IMR-90 (cell line): ENCODE measurements at regions not wholly inside any gene's neighbourhood (a gene's known extent, or its start where the extent isn't known, plus 50 kb on each side); places are given as distances from the start of the nearest gene placed in this dataset.

Source experiments
- ATAC-seq: fragments of 200-7000 bp; cut with Tn5 transposase; 2 replicates; pipeline ENCODE4 v1.9.1; 2020; ENCODE audit warnings: low read depth, mild to moderate bottlenecking, moderate library complexity
- BruUV-seq: library from RNA; stranded (reverse); fragments of 400-500 nt; replicated peaks from 2 replicates; lab custom pipeline; 2021; lab: Mats Ljungman, UMichigan
- CTCF ChIA-PET: fragments of 300-600 bp; formaldehyde crosslinking; extraction: SDS; loops from one replicate; lab custom pipeline; 2021; ENCODE audit warnings: antibody characterized with exemption; lab: Yijun Ruan, JAX
- POLR2A ChIA-PET: fragments of 300-600 bp; sonication (Branson Sonifier 250); formaldehyde crosslinking; loops from one replicate; lab custom pipeline; 2022; ENCODE audit warnings: antibody characterized with exemption; ENCODE audit not compliant: unreplicated experiment; lab: Charles Lee
- DNase-seq: peaks from one replicate; pipeline ENCODE4 v3.0.0; 2013
- H2AFZ ChIP-seq: replicated peaks from 2 replicates; pipeline ENCODE3; 2013; ENCODE audit warnings: low read length, mild to moderate bottlenecking; ENCODE audit not compliant: poor library complexity
- H2AK5ac ChIP-seq: 2 replicates; pipeline ENCODE4 v1.6.1; 2013; ENCODE audit warnings: low read depth, low read length, inconsistent platforms
- H2AK9ac ChIP-seq: replicated peaks from 2 replicates; pipeline ENCODE3; 2013; ENCODE audit warnings: mild to moderate bottlenecking, low read depth, low read length, moderate library complexity; ENCODE audit not compliant: poor library complexity
- H2BK120ac ChIP-seq: 2 replicates; pipeline ENCODE4 v1.6.1; 2013; ENCODE audit warnings: low read depth, low read length, inconsistent platforms
- H2BK15ac ChIP-seq: 3 replicates; pipeline ENCODE4 v1.6.1; 2013; ENCODE audit warnings: low read depth, low read length, inconsistent platforms
- H2BK20ac ChIP-seq: 2 replicates; pipeline ENCODE4 v1.6.1; 2013; ENCODE audit warnings: low read depth, mild to moderate bottlenecking, inconsistent platforms, low read length, moderate library complexity
- H2BK5ac ChIP-seq: 2 replicates; pipeline ENCODE4 v1.6.1; 2013; ENCODE audit warnings: mild to moderate bottlenecking, low read depth, low read length, inconsistent platforms; ENCODE audit not compliant: poor library complexity, severe bottlenecking
- H3K14ac ChIP-seq: replicated peaks from 2 replicates; pipeline ENCODE4 v1.6.1; 2013; ENCODE audit warnings: low read depth, low read length, inconsistent platforms
- H3K18ac ChIP-seq: 2 replicates; pipeline ENCODE4 v1.6.1; 2013; ENCODE audit warnings: low read depth, low read length, control low read depth
- H3K23ac ChIP-seq: 2 replicates; pipeline ENCODE4 v1.6.1; 2013; ENCODE audit warnings: low read depth, low read length, inconsistent platforms
- H3K27ac ChIP-seq: 2 replicates; pipeline ENCODE4 v1.5.1; 2013; ENCODE audit warnings: mild to moderate bottlenecking, control low read depth, low read length; ENCODE audit not compliant: insufficient read depth
- H3K27me3 ChIP-seq: 2 replicates; pipeline ENCODE4 v1.6.1; 2013; ENCODE audit warnings: low read length; ENCODE audit not compliant: control insufficient read depth, insufficient read depth
- H3K36me3 ChIP-seq: 2 replicates; pipeline ENCODE4 v1.6.1; 2013; ENCODE audit warnings: low read length, mixed read lengths; ENCODE audit not compliant: control insufficient read depth, insufficient read depth
- H3K4ac ChIP-seq: 2 replicates; pipeline ENCODE4 v1.6.1; 2013; ENCODE audit warnings: low read depth, low read length, inconsistent platforms
- H3K4me1 ChIP-seq: 2 replicates; pipeline ENCODE4 v1.6.1; 2013; ENCODE audit warnings: low read length, mixed read lengths; ENCODE audit not compliant: control insufficient read depth, insufficient read depth
- H3K4me2 ChIP-seq: 2 replicates; pipeline ENCODE4 v1.6.1; 2013; ENCODE audit warnings: low read depth, mild to moderate bottlenecking, control low read depth, low read length, moderate library complexity
- H3K4me3 ChIP-seq: 2 replicates; pipeline ENCODE4 v1.5.1; 2013; ENCODE audit warnings: low read depth, mild to moderate bottlenecking, control low read depth, low read length, moderate library complexity; ENCODE audit not compliant: insufficient read depth
- H3K56ac ChIP-seq: 2 replicates; pipeline ENCODE4 v1.6.1; 2013; ENCODE audit warnings: low read length, inconsistent platforms; ENCODE audit not compliant: insufficient read depth; ENCODE audit errors: extremely low read depth
- H3K79me1 ChIP-seq, 2 experiments: 2 replicates each; pipeline ENCODE4 v1.6.1; 2013; ENCODE audit warnings: low read length in 2 of 2, inconsistent platforms in 1 of 2, low read depth in 1 of 2
- H3K9ac ChIP-seq: 2 replicates; pipeline ENCODE4 v1.6.1; 2013; ENCODE audit warnings: low read depth, low read length, control low read depth
- H3K9me1 ChIP-seq: 2 replicates; pipeline ENCODE4 v1.6.1; 2013; ENCODE audit warnings: low read length, inconsistent platforms; ENCODE audit not compliant: insufficient read depth
- H3K9me3 ChIP-seq: 2 replicates; pipeline ENCODE4 v1.6.1; 2013; ENCODE audit warnings: low read length; ENCODE audit not compliant: control insufficient read depth, insufficient read depth
- H4K20me1 ChIP-seq: 2 replicates; pipeline ENCODE4 v1.6.1; 2013; ENCODE audit warnings: low read length, inconsistent platforms; ENCODE audit not compliant: insufficient read depth
- H4K5ac ChIP-seq: 2 replicates; pipeline ENCODE4 v1.6.1; 2013; ENCODE audit warnings: mild to moderate bottlenecking, low read depth, low read length, control low read depth
- H4K8ac ChIP-seq, 2 experiments: 2 replicates each; pipeline ENCODE4 v1.6.1; 2013; ENCODE audit warnings: low read depth in 2 of 2, low read length in 2 of 2, control low read depth in 1 of 2, inconsistent platforms in 1 of 2
- H4K91ac ChIP-seq: 2 replicates; pipeline ENCODE4 v1.6.1; 2013; ENCODE audit warnings: low read depth, low read length, inconsistent platforms; ENCODE audit not compliant: insufficient read depth
- CHD1 ChIP-seq: IDR thresholded peaks from 2 replicates; pipeline ENCODE4 v1.6.1; 2012; ENCODE audit warnings: low read depth, low read length, improper control_type of control experiment
- ELK1 ChIP-seq: fragments of 150-350 bp; IDR thresholded peaks from 2 replicates; pipeline ENCODE4 v1.6.1; 2016; ENCODE audit warnings: low read depth, mild to moderate bottlenecking, low read length, moderate library complexity, borderline replicate concordance
- MAFK ChIP-seq: IDR thresholded peaks from 2 replicates; pipeline ENCODE4 v1.6.1; 2012; ENCODE audit warnings: low read depth, low read length, improper control_type of control experiment
- MAZ ChIP-seq: IDR thresholded peaks from 2 replicates; pipeline ENCODE4 v1.6.1; 2012; ENCODE audit warnings: low read depth, mild to moderate bottlenecking, low read length, improper control_type of control experiment, moderate library complexity, borderline replicate concordance
- POLR2A ChIP-seq: IDR thresholded peaks from 2 replicates; pipeline ENCODE4 v1.6.1; 2012; ENCODE audit warnings: mild to moderate bottlenecking, low read depth, low read length
- RFX5 ChIP-seq: IDR thresholded peaks from 2 replicates; pipeline ENCODE4 v1.8.0; 2012; ENCODE audit warnings: low read depth, mild to moderate bottlenecking, low read length, moderate library complexity
- WGBS, 2 experiments: methylation state at CpG; one replicate each; pipeline versions ENCODE4 v1.1.5 to v1.1.7; 2013; ENCODE audit warnings: missing lambda C conversion rate in 2 of 2; ENCODE audit not compliant: insufficient read length in 1 of 2; ENCODE audit errors: extremely low coverage in 2 of 2; 5-methylcytosine and 5-hydroxymethylcytosine counted together
- dilution Hi-C: fragments of 300-500 bp; cut with HindIII; formaldehyde crosslinking; loops from one replicate; pipeline ENCODE4 v1.14.3; 2018; ENCODE audit warnings: low sequenced_read_pairs; ENCODE audit not compliant: unreplicated experiment
- in situ Hi-C: fragments of 300-500 bp; cut with MboI; formaldehyde crosslinking; loops from 3 replicates; pipeline ENCODE4 v1.14.3; 2019; ENCODE audit warnings: low sequenced_read_pairs, inconsistent platforms, mixed read lengths
- intact Hi-C: fragments of 100-400 bp; cut with micrococcal nuclease; formaldehyde crosslinking; loops from 2 replicates; pipeline ENCODE4 v1.10.0; 2022
- TF ChIP-seq, protein P1 (sequence below): conservative IDR thresholded peaks from 2 replicates; pipeline ENCODE4 v1.5.1; 2012; ENCODE audit warnings: mild to moderate bottlenecking, low read depth, low read length, improper control_type of control experiment

GRCh38 chr6:49366539-49366938 lies 96.5 kb downstream of the MMUT start:
- Histone ChIP-seq H2AK5ac (no peak overlapping the region), H3K4me2 (no peak overlapping the region), H2BK120ac (no peak overlapping the region), H2BK5ac (no peak overlapping the region), H2AK9ac (no peak overlapping the region), H3K4ac (no peak overlapping the region), H4K91ac (no peak overlapping the region), H3K4me3 (no peak overlapping the region), H3K4me1 (no peaks in the 10 kb centered on the region), H3K23ac (no peak overlapping the region), H3K9me3 (peaks cover 2% of the 10 kb centered on the region; the same call in 1 of the 2 replicates), H2AFZ (no peak overlapping the region), H3K36me3 (no peaks in the 10 kb centered on the region), H3K27ac (no peak overlapping the region), H3K27me3 (no peaks in the 10 kb centered on the region), H4K20me1 (no peaks in the 10 kb centered on the region), H3K56ac (no peak overlapping the region), H3K14ac (no peak overlapping the region), H4K8ac (no peak overlapping the region), H3K79me1 (no peaks in the 10 kb centered on the region), H3K9ac (no peak overlapping the region), H2BK15ac (no peak overlapping the region), H4K5ac (no peak overlapping the region), H2BK20ac (no peak overlapping the region), H3K9me1 (no peaks in the 10 kb centered on the region), H3K18ac (no peak overlapping the region)
- intact Hi-C loops, result no loop called here
- dilution Hi-C loops, result no loop called here
- POLR2A ChIA-PET, result no interaction called here
- BruUV-seq, result no TSS peak
- no peak for DNase-seq
- in situ Hi-C loops, result no loop called here
- TF ChIP-seq MAFK (no peak), POLR2A (no peak), CHD1 (no peak), MAZ (no peak), RFX5 (no peak), ELK1 (no peak)
- TF ChIP-seq, protein P1, sequence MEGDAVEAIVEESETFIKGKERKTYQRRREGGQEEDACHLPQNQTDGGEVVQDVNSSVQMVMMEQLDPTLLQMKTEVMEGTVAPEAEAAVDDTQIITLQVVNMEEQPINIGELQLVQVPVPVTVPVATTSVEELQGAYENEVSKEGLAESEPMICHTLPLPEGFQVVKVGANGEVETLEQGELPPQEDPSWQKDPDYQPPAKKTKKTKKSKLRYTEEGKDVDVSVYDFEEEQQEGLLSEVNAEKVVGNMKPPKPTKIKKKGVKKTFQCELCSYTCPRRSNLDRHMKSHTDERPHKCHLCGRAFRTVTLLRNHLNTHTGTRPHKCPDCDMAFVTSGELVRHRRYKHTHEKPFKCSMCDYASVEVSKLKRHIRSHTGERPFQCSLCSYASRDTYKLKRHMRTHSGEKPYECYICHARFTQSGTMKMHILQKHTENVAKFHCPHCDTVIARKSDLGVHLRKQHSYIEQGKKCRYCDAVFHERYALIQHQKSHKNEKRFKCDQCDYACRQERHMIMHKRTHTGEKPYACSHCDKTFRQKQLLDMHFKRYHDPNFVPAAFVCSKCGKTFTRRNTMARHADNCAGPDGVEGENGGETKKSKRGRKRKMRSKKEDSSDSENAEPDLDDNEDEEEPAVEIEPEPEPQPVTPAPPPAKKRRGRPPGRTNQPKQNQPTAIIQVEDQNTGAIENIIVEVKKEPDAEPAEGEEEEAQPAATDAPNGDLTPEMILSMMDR, result no peak
- CTCF ChIA-PET, result no interaction called here
- WGBS, 2 experiments, result no CpG with 5 or more reads among the region's 2 CpGs
- ATAC-seq, result no peak
